T-helper 2 cell treated with Interferon-gamma antibody and Interleukin-4, amounts not matched to agents 100 ng/mL and 5 ng/mL, for 36 hours (primary cell): ENCODE measurements at regions not wholly inside any gene's neighbourhood (a gene's known extent, or its start where the extent isn't known, plus 50 kb on each side); places are given as distances from the start of the nearest gene placed in this dataset.
"Not testable (repeated sequence)": the region's sequence is repeated elsewhere in the genome, so short reads cannot be mapped to it uniquely, and the experiment has no call there.

ENCODE experiments used
- intact Hi-C: fragments of 100-400 bp; cut with micrococcal nuclease; formaldehyde crosslinking; loops from one replicate; pipeline ENCODE4 v1.15.1; 2023

GRCh38 chr10:25713894-25714240, 220.2 kb upstream of the MYO3A start:
- intact Hi-C loops = no loop called here

- intact Hi-C loops = no loop called here
Observed at GRCh38 chr10:25724241-25724640, 209.8 kb upstream of the MYO3A start.

GRCh38 chr10:25725917-25726716, 207.9 kb upstream of the MYO3A start:
- intact Hi-C loops = no loop called here

GRCh38 chr10:25738776-25739175, 195.3 kb upstream of the MYO3A start:
- intact Hi-C loops = no loop called here

GRCh38 chr10:25743832-25744231, 190.2 kb upstream of the MYO3A start:
- intact Hi-C loops = no loop called here

GRCh38 chr10:25744574-25744973, 189.5 kb upstream of the MYO3A start:
- intact Hi-C loops = no loop called here

GRCh38 chr10:25745976-25746375, 188.1 kb upstream of the MYO3A start:
- intact Hi-C loops = no loop called here

GRCh38 chr10:25747084-25747483, 186.9 kb upstream of the MYO3A start:
- intact Hi-C loops = no loop called here

GRCh38 chr10:25748509-25748908, 185.5 kb upstream of the MYO3A start:
- intact Hi-C loops = no loop called here

GRCh38 chr10:25753776-25754175, 180.3 kb upstream of the MYO3A start:
- intact Hi-C loops = no loop called here

GRCh38 chr10:25755874-25756273, 178.2 kb upstream of the MYO3A start:
- intact Hi-C loops = not testable (repeated sequence)

- intact Hi-C loops = no loop called here
Observed at GRCh38 chr10:25756784-25757183, 177.2 kb upstream of the MYO3A start.

GRCh38 chr10:25758041-25758457, 176.0 kb upstream of the MYO3A start:
- intact Hi-C loops = no loop called here

GRCh38 chr10:25758511-25758910, 175.5 kb upstream of the MYO3A start:
- intact Hi-C loops = no loop called here

- intact Hi-C loops = no loop called here
Observed at GRCh38 chr10:25761937-25762336, 172.1 kb upstream of the MYO3A start.

GRCh38 chr10:25766213-25766612, 167.8 kb upstream of the MYO3A start:
- intact Hi-C loops = no loop called here

GRCh38 chr10:25766687-25767221, 167.3 kb upstream of the MYO3A start:
- intact Hi-C loops = no loop called here

- intact Hi-C loops = no loop called here
Observed at GRCh38 chr10:25768167-25768566, 165.9 kb upstream of the MYO3A start.

GRCh38 chr10:25778646-25779045, 155.4 kb upstream of the MYO3A start:
- intact Hi-C loops = no loop called here

- intact Hi-C loops = no loop called here
Observed at GRCh38 chr10:25786161-25786560, 147.9 kb upstream of the MYO3A start.

- intact Hi-C loops = no loop called here
Observed at GRCh38 chr10:25786899-25787298, 147.1 kb upstream of the MYO3A start.

- intact Hi-C loops = no loop called here
Observed at GRCh38 chr10:25797888-25798429, 136.1 kb upstream of the MYO3A start.

GRCh38 chr10:25804505-25804904, 129.5 kb upstream of the MYO3A start:
- intact Hi-C loops = no loop called here
